HG03039 (cell line): ENCODE measurements at regions not wholly inside any gene's neighbourhood (a gene's known extent, or its start where the extent isn't known, plus 50 kb on each side); places are given as distances from the start of the nearest gene placed in this dataset.

Experiments
- ATAC-seq: cut with Tn5 transposase; IDR thresholded peaks from one replicate; pipeline ENCODE4 v1.9.1; 2021; ENCODE audit warnings: mild to moderate bottlenecking, moderate library complexity; ENCODE audit not compliant: unreplicated experiment

- ATAC-seq = no peak
These were observed 492.1 kb upstream of the MYT1L start for GRCh38 chr2:2823061-2823753.

GRCh38 chr2:2822143-2822542 is 491.1 kb upstream of the MYT1L start:
- no peak for ATAC-seq

DNA sequence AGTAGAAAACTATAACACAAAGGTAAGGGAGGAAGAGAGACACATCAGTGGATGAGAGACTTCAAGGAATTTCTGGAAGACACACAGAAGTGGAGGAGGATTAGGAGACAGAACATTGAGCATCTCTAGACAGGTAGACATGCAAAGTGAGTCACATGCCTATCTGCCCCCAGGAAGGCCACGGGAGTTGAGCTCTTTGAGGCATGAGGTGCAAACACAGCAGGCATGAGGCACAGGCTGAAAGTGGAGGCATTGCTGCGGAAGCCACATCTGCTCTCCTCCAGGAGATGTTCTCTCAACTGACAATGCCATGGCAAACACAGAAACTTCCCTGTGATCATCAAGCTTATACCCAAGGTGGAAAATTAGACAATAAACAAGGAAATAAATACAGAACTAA is 481.6 kb upstream of the MYT1L start:
- ATAC-seq = no peak

- ATAC-seq = no peak
These were observed 481.0 kb upstream of the MYT1L start for GRCh38 chr2:2812117-2812516.

- no peak for ATAC-seq
These were observed 479.4 kb upstream of the MYT1L start for GRCh38 chr2:2810504-2810903.

DNA sequence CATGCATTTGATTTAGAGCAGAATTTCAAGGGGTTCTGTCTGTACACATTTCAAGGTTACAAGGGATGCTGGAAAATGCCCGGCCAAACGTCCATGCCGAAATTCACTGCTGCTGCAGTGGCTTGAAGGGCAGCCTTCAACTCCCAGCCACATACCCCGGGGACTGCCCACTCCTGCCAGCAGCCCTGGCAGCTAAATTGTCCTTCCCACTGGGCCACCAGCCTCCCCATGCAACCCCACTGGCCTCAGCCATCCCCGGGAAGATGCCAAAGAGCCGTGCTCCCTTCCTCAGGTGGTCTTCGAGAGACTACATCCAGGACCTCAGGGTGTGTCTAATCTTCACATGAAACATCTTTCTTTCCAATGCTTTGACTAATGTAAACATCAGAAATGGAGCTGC is 478.7 kb upstream of the MYT1L start:
- ATAC-seq = no peak

DNA sequence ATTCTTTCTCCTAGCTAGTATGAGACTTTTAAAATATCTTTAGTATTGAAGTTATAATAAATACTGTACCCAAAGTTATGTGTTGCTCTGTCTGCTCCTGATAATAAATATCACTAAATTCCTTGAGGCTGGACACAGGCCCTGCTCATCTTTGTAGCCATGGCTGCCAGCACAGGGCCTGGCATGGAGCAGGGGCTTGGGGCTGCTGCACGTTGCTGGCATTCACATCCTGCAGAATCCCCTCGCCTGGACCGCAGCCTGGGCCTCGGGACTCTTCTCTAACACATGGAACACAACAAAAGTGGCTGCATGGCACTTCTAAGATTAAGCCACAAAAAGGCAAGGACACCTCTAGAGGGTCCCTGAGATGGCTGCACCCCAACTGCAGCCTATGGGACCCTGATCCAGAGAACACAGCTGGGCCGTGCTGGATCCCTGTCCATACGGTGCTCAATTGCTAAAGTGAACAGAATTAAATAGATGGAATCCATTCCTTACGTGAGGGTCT is 477.5 kb upstream of the MYT1L start:
- ATAC-seq = no peak

DNA sequence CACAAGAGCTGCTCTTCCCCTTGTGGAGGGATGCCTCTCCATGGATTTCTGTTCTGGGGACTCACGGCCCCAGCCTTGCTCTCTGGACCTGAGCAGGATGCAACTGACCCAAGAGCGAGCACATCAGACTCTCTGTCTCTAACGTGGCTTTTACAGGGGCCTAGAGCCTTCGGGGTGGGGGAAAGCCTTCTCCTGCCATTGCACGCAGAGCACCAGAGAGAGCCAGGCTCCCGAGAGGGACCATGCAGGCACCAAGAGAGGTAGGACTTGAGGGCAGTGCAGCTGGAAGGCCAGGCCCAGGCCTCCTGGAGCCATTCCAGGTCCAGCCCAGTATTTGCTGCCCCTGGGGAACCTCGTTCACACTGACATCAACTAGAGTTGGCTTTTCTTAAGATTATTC is 475.6 kb upstream of the MYT1L start:
- ATAC-seq = no peak

DNA sequence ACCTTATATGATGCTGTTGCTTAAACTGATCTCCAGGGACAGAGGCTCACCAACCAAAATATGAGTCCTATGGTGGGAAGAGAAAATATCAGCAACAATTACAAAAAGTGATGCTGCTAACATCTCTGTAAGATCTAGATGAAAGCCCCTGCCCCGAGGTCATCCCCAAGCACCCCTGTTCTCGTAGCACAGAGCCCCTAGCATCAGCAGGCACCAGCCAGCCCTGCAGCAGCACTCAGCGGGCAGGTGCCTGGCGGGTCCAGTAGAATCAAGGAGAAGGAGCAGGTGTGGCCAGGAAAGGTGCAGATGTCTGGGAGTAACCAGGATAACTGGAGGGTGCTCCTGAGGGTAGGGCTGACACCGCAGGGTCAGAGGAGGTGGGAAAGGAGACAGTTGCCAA is 474.2 kb upstream of the MYT1L start:
- ATAC-seq = no peak

- no peak for ATAC-seq
These were observed 473.5 kb upstream of the MYT1L start for GRCh38 chr2:2804528-2804927.

GRCh38 chr2:2801458-2801857 is 470.4 kb upstream of the MYT1L start:
- ATAC-seq = no peak

- no peak for ATAC-seq
These were observed 469.6 kb upstream of the MYT1L start for GRCh38 chr2:2800697-2801096.

DNA sequence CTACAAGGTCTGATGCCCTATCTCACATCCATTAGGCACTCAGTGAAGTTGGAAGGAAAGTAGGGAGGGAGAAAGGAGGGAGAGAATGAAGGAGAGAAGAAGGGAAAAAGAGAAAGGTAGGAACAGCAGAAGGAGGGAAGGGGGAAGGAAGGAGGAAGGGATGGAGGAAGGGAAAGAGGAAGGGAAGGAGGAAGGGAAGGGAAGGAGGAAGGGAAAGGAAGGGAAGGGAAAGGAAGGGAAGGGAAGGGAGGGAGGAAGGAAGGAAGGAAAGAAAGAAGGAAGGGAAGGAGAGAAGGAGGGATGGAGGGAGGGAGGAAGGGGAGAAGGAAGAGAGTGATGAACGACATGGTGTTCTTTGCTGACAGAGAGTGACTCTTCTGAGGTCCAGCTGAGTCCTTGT is 468.9 kb upstream of the MYT1L start:
- ATAC-seq = no peak

- no peak for ATAC-seq
These were observed 468.1 kb upstream of the MYT1L start for GRCh38 chr2:2799151-2799697.

GRCh38 chr2:2798337-2798736 is 467.3 kb upstream of the MYT1L start:
- no peak for ATAC-seq

DNA sequence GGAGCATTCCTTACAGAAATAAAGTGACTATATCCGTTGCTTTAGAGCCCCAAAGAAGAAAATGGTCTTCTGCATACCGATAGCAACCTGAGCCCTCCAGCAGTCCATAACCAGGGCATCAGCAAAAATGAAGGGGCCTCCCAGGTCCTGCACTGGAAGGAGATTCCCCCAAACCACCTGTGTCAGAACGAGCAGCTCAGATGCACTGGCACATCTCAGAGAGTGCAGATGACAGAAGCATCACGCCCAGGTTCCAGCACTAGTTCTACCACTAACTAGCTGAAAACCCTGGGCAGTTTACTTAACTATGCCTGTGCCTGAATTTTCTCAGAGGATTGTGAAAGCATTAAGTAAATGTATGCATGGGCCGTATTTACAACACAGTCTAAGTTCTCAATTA is 466.7 kb upstream of the MYT1L start:
- no peak for ATAC-seq

- ATAC-seq = no peak
These were observed 465.1 kb upstream of the MYT1L start for GRCh38 chr2:2796207-2796606.

DNA sequence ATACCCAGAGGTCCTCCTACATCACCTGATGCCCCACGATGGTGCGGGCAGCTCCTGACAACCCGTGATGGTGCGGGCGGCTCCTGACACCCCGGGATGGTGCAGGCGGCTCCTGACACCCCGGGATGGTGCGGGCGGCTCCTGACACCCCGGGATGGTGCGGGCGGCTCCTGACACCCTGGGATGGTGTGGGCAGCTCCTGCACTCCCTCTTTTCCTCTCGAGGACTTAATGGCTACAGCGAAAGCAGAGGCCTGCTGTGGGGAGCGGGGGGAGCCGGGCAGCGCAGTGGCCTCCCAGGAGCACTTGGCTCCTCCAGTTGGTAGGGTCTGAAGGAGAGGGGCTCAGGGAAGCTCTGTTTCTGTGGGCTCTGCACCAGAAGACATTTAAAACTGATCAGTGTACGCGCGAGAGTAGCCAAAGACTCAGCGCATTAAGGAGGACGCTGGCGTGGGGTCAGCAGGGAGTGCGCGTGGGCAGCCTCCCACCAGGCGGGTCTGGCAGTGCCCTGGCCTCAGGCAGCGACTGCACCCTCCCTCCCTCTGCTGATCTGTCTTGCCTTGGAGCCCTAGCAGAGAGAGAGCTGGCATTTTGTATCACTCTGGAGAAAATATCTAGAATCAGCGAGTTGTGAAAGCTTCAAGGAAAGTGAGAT is 464.5 kb upstream of the MYT1L start:
- ATAC-seq = no peak

- no peak for ATAC-seq
These were observed 463.0 kb upstream of the MYT1L start for GRCh38 chr2:2793925-2794560.

- no peak for ATAC-seq
These were observed 462.4 kb upstream of the MYT1L start for GRCh38 chr2:2793514-2793913.

- no peak for ATAC-seq
These were observed 460.5 kb upstream of the MYT1L start for GRCh38 chr2:2791606-2792005.

DNA sequence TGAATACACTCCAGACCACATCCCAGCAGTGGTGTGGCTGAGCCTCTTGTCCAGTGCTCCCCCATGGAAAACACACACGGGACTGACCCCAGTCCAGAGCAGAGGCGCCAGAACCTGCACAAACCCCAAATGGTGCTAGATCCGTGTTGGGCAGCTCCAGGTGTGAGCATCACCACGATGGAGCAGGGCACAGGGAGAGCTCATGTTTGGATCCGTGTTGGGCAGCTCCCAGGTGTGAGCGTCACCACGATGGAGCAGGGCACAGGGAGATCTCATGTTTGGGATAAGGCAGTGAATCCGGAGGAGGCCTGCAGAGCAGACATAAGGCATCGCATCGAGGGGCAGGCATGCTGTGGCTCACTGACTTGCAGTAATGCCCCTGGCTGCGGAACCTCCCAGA is 460.0 kb upstream of the MYT1L start:
- ATAC-seq = no peak
